ENCODE measurements at regions not wholly inside any gene's neighbourhood (a gene's known extent, or its start where the extent isn't known, plus 50 kb on each side); places are given as distances from the start of the nearest gene placed in this dataset.
"Not testable (repeated sequence)": the region's sequence is repeated elsewhere in the genome, so short reads cannot be mapped to it uniquely, and the experiment has no call there.

DNA sequence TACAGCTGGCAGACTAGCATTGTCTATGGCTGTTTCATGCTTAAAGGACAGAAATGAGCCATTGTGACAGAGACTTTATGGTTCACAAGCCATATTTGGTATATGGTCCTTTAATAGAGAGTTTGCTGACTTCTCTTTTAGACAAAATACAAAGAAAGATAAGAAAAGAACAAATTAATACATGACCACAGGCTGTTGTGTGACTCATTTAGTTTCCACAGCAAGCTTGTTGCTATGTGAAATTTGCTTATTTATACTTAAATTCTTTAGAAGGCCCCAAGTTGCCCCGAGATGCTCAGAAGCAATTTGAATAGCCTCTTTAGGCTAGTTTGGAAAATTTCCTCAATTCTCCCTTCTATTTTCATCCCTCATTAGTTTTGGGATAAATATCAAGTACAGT is 315.3 kb upstream of the RPS23 start:
- DNase-seq = no peak

DNA sequence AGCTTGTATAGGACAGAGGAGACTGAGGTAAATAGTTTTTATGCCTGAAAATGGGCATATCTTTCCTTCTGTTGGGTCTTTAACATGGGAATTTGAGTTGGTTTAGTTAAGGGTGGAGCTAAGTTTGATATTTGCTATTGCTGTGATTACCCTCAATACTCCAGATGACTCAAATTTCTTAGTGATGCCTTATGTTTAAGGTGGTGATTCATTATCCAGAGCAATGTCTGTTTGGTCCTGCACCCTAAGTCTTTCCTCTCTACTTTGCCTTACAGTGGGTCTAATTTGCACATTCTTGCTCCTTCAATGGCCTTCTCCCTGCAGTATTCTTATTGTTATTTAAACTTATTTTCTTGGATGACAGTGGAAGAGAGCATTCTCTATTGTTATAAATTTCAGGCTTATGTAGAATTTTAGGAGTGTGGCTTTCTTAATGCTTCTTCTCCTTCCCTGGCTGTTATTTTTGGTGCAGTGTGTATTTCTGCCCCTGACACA is 312.9 kb upstream of the RPS23 start:
- no peak for DNase-seq

DNA sequence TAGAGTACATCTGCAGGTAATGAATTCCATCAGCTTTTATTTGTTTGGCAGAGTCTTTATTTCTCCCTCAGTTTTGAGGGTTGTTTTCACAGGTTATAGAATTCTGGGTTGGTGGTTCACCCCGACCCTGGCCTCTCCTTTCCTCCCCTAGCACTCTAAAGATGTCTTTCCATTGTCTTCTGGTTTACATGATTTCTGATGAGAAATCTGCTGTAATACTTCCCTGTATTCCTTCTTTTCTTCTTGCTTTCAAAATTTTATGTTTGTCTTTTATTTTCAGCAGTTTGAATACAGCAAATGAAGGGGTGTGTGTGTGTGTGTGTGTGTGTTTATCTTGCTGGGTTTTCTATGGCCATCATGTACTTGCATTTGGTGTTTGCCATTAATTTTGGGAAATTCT is 312.0 kb upstream of the RPS23 start:
- DNase-seq = no peak

DNA sequence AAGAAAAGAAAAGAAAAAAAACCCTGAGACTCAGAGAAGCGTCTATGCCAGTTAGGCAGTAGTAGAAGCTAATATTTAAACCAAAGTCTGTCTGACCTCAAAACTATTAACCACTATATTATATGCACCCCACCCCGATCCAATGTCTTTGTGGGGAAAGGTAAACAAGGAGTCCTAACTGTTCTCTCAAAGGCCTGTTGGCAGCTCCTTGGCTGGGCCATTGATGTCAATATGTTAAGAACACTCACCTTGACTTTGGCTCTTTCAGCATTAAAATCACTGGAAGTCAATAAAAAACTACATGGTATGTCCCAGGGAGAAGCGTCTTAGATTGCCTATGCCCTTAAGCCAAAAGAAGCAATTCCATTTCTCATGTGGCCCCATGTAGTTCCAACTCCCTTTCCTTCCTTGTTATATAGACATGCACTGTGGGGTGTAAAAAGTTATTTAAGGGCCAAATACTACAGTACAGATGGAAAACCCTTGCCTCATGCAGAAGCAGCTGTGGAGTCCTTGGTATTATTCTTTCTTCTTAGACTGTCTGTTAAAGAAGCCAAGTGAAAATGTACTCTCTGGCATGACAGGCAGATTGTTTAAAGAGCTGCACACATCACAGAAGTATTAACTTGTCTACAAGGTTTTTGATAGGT is 308.6 kb upstream of the RPS23 start:
- DNase-seq = no peak

DNA sequence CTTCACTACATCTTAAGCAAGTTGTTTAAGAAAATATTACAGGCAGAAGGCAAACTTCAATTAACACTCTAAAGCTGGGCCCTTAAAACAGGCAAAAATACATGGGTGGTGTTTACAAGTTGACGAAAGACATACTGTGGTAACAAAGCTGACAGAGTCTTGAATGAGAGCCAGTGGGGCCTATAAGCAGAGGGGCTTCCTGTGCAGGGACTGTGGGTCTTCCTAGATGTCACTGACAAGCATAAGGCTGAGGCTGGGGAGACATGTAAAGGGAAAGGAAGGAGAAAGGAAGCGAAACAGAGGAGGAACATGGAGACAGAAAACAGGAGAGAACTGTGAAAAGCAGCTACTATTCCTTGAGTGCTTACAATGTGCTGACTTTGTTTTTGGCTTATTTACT is 308.0 kb upstream of the RPS23 start:
- no peak for DNase-seq

DNA sequence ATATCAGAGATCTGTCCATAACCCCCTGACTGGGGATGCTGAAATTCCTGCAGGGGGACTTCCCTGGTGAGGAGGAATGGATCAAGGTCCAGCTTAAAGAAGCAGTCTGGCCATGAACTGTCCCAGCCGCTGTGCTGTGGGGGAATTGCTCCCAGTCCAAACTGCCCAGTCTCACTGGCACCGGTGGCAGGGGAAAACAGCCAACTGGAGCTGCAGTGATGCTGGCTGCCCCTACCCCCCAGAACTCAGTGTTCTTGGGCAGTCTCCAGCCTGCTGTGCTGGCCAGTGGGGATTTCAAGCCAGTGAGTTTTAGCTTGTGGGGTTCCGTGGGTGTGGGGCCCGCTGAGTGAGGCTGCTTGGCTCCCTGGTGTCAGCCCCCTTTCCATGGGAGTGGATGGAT is 306.5 kb upstream of the RPS23 start:
- no peak for DNase-seq

DNA sequence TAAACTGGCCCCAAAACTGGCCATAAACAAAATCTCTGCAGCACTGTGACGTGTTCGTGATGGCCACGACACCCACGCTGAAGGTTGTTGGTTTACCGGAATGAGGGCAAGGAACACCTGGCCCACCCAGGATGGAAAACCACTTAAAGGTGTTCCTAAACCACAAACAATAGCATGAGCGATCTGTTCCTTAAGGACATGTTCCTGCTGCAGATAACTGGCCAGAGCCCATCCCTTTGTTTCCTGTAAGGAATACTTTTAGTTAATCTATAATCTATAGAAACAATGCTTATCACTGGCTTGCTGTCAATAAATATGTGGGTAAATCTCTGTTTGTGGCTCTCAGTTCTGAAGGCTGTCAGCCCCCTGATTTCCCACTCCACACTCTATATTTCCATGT is 305.2 kb upstream of the RPS23 start:
- DNase-seq = not testable (repeated sequence)

DNA sequence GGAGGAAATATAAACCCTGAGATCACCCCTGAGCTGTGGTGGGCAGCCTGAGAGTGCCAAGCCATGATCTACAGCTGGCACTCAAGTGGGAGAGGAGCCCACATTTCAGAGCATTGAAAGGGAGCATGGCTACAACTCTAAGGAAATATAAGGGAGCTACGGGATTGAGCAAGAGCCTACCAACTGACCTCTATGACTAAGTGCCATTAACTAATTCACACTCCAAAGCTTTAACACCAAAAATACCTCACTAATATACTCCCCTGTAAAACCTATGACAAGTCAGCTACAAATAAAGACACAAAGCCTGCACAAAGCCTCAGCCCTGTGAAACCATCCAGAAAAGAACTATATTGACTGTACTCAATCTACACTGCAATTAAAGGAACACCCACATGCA is 286.8 kb upstream of the RPS23 start:
- DNase-seq = no peak

DNA sequence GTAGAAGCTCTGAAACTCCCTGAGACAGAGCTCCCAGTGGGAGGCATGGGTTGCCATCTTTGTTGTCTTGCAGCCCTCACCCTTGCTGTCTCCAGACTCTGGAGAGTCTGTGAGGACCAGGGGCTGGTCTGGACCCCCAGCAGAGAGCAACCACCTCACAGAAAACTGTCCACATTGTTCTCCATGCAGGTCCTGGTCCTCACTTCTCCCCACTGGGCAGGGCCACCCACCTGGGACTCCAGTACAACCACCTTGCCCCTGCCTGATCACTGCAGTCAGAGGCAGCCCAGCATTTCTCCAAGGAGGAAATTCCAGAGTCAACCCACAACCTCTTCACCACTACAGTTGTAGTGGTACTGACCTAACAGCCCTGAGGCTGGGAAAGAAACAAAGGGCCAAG is 285.6 kb upstream of the RPS23 start:
- no peak for DNase-seq

DNA sequence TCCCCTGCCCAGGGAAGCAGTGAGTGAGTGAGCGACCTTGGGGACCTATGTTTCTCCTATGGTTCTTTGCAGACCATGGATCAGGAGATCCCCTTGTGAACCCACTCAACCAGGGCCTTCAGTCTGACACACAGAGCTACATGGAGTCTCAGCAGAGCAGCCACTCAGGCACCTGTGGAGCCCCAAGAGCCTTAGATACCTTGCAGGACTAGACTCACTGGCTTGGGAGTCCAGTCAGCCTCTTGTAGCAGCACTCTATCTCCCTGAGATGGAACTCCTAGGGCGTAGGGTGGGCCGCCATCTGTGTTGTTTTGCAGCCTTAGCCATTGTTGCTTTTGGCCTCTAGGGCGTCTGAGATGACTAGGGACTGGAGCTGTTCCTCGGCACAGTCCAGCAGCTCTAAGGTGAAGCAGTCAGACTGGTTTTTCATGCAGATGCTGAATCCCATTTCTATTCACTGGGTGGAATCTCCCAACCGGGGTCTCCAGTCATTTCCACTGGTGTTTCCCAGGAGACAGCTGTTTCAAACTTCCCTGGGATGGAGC is 284.6 kb upstream of the RPS23 start:
- no peak for DNase-seq

DNA sequence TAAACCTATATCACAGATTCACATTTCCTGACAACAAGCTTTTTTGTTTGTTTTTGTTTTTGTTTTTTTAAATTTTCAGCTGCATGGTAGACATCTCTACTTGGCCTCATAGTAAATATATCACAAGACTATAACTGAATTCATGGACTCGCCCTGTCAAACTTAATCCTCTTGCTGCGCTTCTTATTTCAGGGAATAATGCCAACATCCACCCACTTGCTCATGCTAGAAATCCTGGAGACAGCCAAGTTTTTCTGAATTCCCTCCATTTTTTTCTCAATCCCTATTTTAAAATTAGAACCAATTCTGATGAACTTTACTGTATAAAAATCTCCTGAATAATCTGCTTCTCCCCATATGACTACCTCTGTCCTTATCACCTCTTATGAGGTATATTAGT is 283.6 kb upstream of the RPS23 start:
- no peak for DNase-seq

DNA sequence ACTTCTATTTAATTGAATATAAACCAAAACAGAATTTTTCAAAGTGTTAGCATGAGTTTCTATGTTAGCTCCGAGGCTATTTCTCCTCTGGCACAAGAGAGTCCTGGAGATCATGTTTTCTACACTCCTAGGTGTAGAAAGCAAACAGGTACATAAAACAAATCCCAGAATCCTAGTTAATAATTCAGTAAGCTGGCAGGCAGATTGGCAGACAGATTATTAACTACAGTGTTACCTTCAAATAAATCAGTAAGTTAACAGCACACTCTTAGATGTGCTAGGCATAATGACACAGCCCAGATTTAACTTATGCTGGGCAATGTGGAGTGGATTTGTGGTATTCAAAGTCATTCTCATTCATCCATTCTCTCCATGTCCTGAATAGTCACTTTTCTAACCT is 282.8 kb upstream of the RPS23 start:
- peak; percentile 19 for DNase-seq

DNA sequence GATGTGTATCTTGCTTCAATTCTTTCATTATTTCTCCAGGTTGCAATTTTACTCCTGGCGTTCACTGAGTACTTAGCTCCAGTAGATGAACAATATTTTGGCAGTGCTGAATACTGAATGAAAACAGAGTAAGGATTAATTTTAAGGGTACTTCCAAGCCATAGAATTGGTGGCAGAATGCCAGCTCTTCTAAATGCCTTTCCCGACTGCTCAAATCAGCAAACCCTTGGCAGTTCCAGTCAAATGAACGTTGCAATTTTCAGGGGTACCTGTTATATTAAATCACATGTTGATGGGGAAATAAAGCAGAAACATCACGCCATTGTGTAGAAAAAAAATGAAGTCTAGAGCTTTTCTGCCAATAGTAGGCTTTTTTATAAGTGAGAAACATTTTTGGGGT is 282.4 kb upstream of the RPS23 start:
- peak; percentile 55 for DNase-seq

DNA sequence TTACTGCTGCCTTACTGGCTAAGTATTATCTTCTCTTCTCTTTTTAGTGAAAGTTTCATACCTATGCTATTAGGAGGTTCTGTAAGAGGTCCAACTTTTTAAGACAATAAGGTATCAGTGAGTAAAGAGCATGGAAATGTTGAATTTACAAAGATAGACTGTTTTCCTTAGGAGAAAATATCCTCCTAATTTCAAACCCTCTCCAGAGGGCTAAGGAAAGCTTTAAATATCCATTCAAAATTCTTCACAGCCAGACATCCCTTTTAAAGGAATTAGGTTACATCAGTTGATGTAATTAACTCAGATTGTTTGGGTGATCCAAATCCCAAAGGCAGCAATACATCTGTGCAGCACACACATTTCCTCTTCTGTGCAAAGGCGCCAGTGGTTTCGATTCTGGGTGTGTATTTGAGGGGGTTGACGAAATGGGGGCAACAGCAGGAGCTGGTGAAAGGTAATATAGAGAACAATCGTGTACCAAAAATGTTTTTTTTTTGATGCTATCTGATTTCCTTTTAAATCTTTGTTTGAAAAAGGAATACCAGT is 273.8 kb upstream of the RPS23 start:
- DNase-seq = no peak

DNA sequence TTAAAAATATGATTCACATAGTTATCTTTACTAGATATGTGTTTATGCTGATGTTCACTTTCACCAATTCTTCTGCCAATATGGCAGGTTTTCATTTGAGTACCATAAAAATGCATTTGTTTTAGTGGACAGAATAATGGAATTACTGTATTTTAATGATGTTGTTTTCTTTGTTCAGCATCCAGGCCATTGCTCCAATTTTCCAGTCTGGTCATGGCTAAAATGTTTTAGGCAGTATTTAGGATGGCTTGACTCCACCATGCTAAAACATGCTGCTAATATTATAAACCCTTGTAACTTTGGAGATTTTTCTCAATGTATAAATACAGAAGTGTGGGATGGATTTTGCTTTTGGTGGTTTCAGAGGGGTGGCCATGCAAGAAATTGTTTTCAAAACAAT is 273.0 kb upstream of the RPS23 start:
- no peak for DNase-seq

DNA sequence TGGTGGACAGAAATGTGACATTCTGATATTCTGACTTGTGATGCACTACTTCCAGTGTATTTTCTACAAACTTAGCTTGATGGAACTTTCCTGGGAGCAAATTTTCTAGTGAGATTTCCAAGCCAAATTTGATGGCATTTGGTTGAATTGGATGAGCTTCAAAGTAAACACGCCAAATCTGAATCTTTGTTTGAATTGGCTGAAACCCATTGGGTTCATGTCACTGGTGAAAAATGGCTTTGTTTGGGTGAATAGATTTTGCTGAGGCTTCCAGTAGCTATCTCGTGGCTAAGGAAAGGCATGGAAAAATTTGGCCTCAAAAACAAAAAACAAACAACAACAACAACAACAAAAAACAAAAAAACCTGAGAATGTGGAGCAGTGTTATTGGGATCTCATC is 271.1 kb upstream of the RPS23 start:
- DNase-seq = peak; percentile 12

DNA sequence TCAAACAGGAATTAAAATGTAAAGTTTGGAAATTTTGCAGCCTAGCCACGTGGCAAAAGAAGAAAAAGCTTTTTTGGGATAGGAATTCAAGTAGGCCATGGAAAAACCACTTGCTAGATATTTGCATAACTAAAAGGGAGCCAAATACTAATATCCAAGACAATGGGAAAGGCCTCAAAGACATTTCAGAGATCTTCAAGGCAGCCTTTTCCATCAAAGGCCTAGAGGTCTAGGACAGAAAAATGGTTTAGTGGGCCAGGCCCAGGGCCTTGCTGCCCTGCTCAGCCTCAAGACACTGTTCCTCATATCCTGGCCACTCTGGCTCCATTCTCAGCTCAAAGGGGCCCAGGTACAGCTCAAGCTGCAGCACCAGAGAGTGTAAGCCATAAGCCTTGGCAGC is 265.9 kb upstream of the RPS23 start:
- DNase-seq = no peak

DNA sequence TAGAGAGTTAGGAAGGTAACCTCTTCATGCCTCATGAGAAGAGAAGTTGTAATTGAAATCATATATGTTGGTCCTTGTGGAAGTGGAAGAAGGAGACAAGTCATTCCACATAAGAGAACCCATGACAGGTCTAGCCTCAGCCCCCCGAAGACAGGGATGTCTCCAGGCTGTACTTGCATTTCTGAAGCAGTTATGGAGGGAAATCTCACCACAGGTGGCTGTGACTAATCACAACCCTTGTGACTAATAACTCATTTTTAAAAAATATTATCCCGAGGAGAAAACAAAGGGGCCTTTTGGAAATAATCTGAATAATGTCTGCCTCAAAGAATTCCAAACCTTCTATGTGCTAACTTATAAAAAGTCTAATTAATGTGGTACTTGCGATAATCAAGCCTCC is 262.1 kb upstream of the RPS23 start:
- DNase-seq = no peak

DNA sequence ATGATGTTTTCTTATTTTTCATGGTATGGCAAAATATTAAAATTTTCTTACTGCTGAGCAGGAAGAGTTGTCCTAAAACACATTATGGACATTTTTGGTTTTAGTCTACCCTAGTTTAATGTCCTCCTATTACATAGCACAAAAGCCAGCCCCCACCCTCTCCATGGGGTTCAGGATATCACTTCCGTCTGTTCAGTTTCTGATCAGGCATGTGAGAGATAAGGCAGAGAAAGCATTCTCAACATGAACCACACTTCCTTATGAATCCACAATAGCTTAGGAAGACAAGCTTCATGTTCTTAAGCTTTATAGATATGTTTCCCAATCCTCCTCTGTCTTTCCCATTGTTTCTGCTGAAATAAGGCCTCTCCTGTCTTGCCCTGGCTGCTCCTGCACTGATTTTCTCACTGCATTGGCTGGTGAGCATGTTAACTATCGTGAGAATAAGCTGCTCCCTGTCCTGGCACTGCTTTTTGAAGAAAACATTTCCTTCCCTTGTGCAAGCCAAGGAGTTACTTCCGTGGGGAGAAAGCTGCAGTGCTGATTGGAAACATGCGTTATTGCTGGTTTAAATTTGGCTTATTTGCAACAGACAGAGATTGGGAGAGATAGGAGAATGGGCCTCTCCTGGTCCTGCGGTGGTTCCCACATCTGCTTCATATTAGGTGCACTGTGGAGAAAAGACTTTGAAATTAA is 260.3 kb upstream of the RPS23 start:
- no peak for DNase-seq

DNA sequence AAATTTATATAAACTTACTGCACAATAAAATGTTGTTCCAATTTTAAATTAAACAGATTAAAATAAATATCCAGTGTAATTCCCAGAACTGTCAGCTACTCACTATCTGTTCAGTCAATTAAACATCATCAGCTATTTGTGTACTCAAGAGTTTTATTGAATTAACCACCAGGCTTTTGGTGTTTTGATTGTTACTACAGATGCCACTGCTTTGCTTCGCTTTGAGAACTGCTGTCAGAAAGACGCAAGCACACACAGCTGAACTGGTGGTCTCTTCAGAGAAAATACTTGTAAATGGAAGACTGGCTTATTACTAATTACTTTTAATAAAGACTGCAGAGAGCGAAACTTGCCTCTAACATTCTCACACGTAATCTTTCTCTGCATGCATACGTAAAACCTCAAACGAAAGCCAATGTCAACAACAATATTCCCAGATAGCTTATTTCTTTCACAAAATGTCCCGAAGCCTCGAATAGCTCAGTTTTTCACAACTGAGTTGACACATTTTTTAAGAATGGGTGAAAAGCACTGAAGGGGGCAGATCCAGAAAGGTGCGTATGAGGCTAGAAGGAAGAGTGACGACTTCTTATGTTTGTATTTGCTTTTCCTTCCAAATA is 259.6 kb upstream of the RPS23 start:
- DNase-seq = no peak

DNA sequence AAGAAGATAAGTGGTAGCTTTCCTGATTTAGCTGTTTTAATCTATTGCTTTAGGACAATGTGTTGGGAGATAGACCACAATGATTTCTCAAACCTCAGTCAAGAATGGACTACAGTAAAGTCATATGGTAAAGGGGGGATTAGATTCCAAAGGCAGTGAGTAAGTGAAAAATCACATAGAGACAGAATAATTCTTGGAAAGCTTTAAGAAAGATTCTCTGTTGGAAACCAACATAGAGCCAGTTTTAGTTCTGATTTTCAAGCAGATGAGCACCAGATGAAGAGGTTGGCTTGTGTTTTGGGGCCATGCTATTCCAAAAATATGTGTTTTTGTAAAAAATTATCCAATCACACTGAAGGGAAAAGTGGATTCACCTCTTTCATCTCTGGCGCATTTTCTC is 256.8 kb upstream of the RPS23 start:
- no peak for DNase-seq

DNA sequence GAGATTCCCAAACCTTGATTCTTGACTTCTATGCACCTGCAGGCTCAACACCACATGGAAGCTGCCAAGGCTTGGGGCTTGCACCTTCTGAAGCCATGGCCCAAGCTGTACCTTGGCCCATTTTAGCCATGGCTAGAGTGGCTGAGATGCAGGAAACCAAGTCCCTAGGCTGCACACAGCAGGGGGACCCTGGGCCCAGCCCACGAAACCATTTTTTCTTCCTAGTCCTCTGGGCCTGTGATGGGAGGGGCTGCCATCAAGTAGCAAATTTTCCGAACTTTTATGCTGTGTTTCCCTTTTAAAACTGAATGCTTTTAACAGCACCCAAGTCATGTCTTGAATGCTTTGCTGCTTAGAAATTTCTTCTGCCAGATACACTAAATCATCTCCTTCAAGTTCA is 253.9 kb upstream of the RPS23 start:
- DNase-seq = not testable (repeated sequence)

DNA sequence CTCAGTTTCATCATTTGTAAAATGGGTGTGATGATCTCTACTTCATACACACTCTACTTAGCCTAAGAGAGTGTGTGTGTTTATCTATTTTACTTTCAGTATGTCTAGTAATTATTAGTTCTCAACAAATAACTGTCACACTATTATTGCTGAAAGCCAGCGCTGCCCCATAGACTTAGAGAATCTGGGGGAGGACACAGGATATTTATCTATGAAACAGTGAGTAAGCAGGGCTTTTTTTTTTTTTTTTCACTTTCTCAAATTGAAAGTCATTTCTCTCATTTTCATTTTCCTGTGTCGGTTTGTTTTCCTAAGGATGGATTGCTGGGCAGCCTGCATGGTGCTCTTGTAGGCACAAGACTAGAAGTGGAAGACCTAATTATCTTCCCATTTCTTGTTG is 248.4 kb upstream of the RPS23 start:
- DNase-seq = no peak

DNA sequence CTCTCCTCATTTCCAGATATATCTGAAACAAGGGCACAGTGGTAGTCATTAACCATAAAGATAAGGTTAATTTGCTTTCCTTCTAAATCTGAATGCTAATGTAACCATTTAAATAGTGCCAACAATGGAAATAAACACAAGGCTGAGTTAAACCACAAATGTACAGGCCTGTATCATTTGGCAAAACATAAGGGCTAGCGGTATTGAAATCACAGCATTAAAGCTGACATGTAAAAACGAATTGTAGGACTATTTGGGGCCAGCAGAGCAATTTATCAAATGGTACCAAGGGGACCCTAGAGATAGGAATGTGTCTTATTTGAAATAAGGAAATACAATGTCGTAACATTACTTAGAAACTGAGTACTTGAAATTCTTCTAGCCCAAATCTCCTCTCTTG is 247.5 kb upstream of the RPS23 start:
- DNase-seq = no peak

All from NCI-H1092 treated with DMSO at 0.1 percent for 48 hours (cell line).